LNCaP clone FGC (cell line): ENCODE measurements at regions not wholly inside any gene's neighbourhood (a gene's known extent, or its start where the extent isn't known, plus 50 kb on each side); places are given as distances from the start of the nearest gene placed in this dataset.

Experiments used
- DNase-seq: peaks from one replicate; pipeline ENCODE4 v3.0.0-alpha.2; 2011; ENCODE audit warnings: low read depth
- H3K4me3 ChIP-seq: 2 replicates; pipeline ENCODE4 v1.5.1; 2011; ENCODE audit warnings: mild to moderate bottlenecking, low read depth, low read length, control low read depth
- CTCF ChIP-seq: IDR thresholded peaks from 2 replicates; pipeline ENCODE4 v1.5.1; 2012; ENCODE audit warnings: mild to moderate bottlenecking; ENCODE audit not compliant: control insufficient read depth, insufficient read depth; ENCODE audit errors: extremely low read depth

DNA sequence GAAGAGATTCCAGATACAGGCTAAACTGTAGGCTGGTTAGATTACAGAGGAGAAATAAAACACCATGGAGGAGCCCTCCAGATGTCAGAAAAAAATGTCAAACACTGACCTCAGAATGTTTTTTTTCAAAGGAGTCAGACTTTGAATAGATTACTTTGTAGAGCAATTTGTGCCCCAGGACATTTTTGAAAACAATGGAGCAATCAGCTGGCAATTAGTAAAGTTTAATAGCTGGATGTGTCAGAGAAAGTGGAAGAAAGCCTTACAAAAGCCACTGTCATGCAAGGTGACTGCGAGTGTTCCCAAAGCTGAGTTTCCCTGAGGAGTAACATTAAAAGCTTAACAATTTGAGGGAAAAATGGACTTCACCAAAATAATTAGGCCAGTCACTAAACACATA is 417.8 kb upstream of the CTNND2 start:
- DNase-seq, result no peak
- no peak for TF ChIP-seq CTCF
- H3K4me3 ChIP-seq, result no peak overlapping the region

GRCh38 chr5:12320331-12320730 is 416.1 kb upstream of the CTNND2 start:
- no peak for TF ChIP-seq CTCF
- H3K4me3 ChIP-seq, result no peak overlapping the region
- no peak for DNase-seq

DNA sequence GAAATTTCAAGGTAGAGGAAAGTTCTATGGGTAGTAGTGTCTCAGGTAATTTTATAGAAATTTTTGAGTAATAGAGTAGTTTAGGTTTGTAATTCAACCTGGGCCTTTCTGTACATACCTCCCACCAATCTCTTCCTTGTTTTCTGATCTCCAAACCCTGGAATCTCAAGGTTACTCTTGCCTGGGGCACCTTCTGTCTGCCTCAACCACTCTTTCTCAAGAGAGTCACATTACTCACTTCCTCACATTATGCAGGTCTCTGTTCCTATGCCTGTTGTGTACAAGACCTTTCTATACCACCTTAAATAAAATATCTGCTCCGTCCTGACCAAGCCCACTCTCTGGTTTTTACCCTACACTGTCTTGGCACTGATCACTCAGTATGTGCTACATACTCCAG is 412.6 kb upstream of the CTNND2 start:
- DNase-seq, result no peak
- no peak overlapping the region for H3K4me3 ChIP-seq
- TF ChIP-seq CTCF, result no peak

DNA sequence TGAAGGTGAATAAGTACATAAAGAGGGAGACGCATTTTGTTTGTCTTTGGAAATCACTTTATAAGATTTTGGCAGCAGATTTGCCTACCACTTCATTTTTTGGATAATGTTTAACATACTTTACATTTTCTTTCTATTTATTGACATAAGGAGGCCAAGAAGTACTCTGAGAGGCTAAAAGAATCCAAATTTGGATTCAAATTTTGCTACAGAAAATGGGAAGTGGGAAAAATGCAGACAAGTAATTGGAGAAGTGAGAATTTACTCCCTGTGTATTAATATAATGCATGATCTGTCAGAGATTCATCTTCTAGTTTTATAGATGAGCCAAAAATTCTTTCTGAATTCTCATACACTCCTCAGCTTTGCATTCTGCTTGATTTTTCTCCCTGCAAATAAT is 411.2 kb upstream of the CTNND2 start:
- no peak for TF ChIP-seq CTCF
- DNase-seq, result no peak
- H3K4me3 ChIP-seq, result no peak overlapping the region

- no peak for TF ChIP-seq CTCF
- H3K4me3 ChIP-seq, result no peak overlapping the region
- no peak for DNase-seq
Measured at GRCh38 chr5:12313602-12314001, 409.4 kb upstream of the CTNND2 start.

DNA sequence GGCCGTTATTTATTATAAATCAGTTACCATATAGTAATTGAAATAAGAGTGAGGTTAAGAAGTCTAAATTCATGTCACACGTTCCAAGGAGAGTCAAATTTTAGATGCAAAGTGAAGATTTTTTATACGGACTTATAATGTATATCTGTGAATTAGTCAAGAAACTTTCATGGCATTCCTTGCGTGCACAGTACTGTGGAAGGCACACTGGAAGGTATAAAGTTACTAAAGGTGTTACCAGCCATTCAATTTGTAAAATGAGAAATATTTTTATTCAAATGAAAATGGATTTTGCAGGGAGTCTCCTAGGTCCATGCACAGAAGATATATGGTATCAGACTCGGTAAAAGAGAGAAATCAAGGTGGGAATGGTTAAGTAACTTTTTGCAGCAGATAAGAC is 408.1 kb upstream of the CTNND2 start:
- H3K4me3 ChIP-seq, result no peak overlapping the region
- no peak for DNase-seq
- no peak for TF ChIP-seq CTCF

GRCh38 chr5:12294151-12294550 is 389.9 kb upstream of the CTNND2 start:
- H3K4me3 ChIP-seq, result no peak overlapping the region
- DNase-seq, result no peak
- TF ChIP-seq CTCF, result no peak
